Loucy (cell line): ENCODE measurements at regions not wholly inside any gene's neighbourhood (a gene's known extent, or its start where the extent isn't known, plus 50 kb on each side); places are given as distances from the start of the nearest gene placed in this dataset.

Experiments used
- H2AFZ ChIP-seq: fragments of 200-600 bp; sonication (generic); 2 replicates; pipeline ENCODE4 v1.6.0; 2016; ENCODE audit warnings: antibody characterized with exemption, mild to moderate bottlenecking, low read length, moderate library complexity
- H3F3A ChIP-seq: fragments of 200-600 bp; 2 replicates; pipeline ENCODE4 v1.6.0; 2016; ENCODE audit warnings: antibody characterized with exemption, low read depth, mild to moderate bottlenecking
- H3K27me3 ChIP-seq: fragments of 200-600 bp; sonication (generic); 2 replicates; pipeline ENCODE4 v1.6.1; 2014; ENCODE audit warnings: low read length, mild to moderate bottlenecking; ENCODE audit not compliant: insufficient read depth, poor library complexity, severe bottlenecking
- H3K36me3 ChIP-seq: fragments of 200-600 bp; sonication (generic); 2 replicates; pipeline ENCODE4 v1.6.1; 2016; ENCODE audit warnings: low read length; ENCODE audit not compliant: insufficient read depth
- H3K4me1 ChIP-seq: fragments of 200-600 bp; sonication (generic); 2 replicates; pipeline ENCODE4 v1.5.1; 2014; ENCODE audit warnings: low read length, mild to moderate bottlenecking; ENCODE audit not compliant: insufficient read depth, poor library complexity, severe bottlenecking
- H3K4me2 ChIP-seq: fragments of 200-600 bp; sonication (generic); 2 replicates; pipeline ENCODE4 v1.6.0; 2014; ENCODE audit warnings: antibody characterized with exemption, low read length, low read depth, mild to moderate bottlenecking; ENCODE audit not compliant: poor library complexity, severe bottlenecking
- H3K4me3 ChIP-seq: fragments of 200-600 bp; sonication (generic); 2 replicates; pipeline ENCODE4 v1.5.1; 2014; ENCODE audit warnings: low read length, mild to moderate bottlenecking, mixed read lengths; ENCODE audit not compliant: poor library complexity, severe bottlenecking
- H3K79me2 ChIP-seq: fragments of 200-600 bp; sonication (generic); 2 replicates; pipeline ENCODE4 v1.6.1; 2014; ENCODE audit warnings: low read length; ENCODE audit not compliant: insufficient read depth
- H3K9ac ChIP-seq: fragments of 200-600 bp; sonication (generic); 2 replicates; pipeline ENCODE4 v1.6.0; 2014; ENCODE audit warnings: mild to moderate bottlenecking, low read depth, low read length, moderate library complexity; ENCODE audit not compliant: poor library complexity, severe bottlenecking
- H3K9me2 ChIP-seq: fragments of 200-600 bp; sonication (generic); replicated peaks from 2 replicates; pipeline ENCODE4 v1.6.1; 2016; ENCODE audit warnings: low read depth, low read length, mixed read lengths
- H3K9me3 ChIP-seq: fragments of 200-600 bp; sonication (generic); 2 replicates; pipeline ENCODE4 v1.6.1; 2014; ENCODE audit warnings: mild to moderate bottlenecking, antibody characterized with exemption, low read length, low read depth; ENCODE audit not compliant: insufficient read depth
- H4K20me1 ChIP-seq: fragments of 200-600 bp; sonication (generic); 2 replicates; pipeline ENCODE4 v1.6.0; 2014; ENCODE audit warnings: antibody characterized with exemption, low read length, mild to moderate bottlenecking; ENCODE audit not compliant: insufficient read depth, poor library complexity, severe bottlenecking
- EZH2phosphoT487 ChIP-seq: fragments of 200-600 bp; IDR thresholded peaks from 2 replicates; pipeline ENCODE4 v1.6.1; 2018; ENCODE audit warnings: antibody characterized with exemption, mild to moderate bottlenecking, moderate library complexity, borderline replicate concordance
- TF ChIP-seq, protein P1 (sequence below): fragments of 200-600 bp; sonication (generic); conservative IDR thresholded peaks from 2 replicates; pipeline ENCODE4 v1.5.1; 2014; ENCODE audit warnings: mild to moderate bottlenecking, antibody characterized with exemption, low read length

DNA sequence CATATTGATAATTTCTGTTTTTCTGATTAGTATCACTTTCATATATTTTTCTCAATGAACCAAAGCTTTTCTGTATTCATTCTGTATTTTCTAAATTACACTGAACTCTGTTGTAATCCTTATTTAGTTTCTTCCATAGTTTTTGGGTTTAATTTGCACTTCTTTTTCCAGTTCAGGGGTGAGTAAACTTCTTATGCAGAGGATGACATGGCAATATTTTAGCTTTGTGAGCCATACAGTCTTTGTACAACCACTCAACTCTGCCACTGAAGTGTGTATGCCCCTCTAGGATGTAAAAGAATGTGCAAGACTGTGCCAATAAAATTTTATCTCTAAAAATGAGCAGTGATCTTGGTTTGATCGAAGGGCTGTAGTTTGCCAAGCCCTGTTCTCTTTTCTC is 239.0 kb upstream of the CITED2 start:
- H3K4me1 ChIP-seq: no peaks in the 10 kb centered on the region
- TF ChIP-seq EZH2phosphoT487: no peak
- TF ChIP-seq, protein P1, sequence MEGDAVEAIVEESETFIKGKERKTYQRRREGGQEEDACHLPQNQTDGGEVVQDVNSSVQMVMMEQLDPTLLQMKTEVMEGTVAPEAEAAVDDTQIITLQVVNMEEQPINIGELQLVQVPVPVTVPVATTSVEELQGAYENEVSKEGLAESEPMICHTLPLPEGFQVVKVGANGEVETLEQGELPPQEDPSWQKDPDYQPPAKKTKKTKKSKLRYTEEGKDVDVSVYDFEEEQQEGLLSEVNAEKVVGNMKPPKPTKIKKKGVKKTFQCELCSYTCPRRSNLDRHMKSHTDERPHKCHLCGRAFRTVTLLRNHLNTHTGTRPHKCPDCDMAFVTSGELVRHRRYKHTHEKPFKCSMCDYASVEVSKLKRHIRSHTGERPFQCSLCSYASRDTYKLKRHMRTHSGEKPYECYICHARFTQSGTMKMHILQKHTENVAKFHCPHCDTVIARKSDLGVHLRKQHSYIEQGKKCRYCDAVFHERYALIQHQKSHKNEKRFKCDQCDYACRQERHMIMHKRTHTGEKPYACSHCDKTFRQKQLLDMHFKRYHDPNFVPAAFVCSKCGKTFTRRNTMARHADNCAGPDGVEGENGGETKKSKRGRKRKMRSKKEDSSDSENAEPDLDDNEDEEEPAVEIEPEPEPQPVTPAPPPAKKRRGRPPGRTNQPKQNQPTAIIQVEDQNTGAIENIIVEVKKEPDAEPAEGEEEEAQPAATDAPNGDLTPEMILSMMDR: no peak
- H3F3A ChIP-seq: no peaks in the 10 kb centered on the region
- H3K9ac ChIP-seq: no peak overlapping the region
- H3K36me3 ChIP-seq: no peaks in the 10 kb centered on the region
- H2AFZ ChIP-seq: no peak overlapping the region
- no peaks in the 10 kb centered on the region for H3K27me3 ChIP-seq
- no peaks in the 10 kb centered on the region for H3K9me3 ChIP-seq
- H3K4me2 ChIP-seq: no peak overlapping the region
- H3K4me3 ChIP-seq: no peak overlapping the region
- no peaks in the 10 kb centered on the region for H3K79me2 ChIP-seq
- no peaks in the 10 kb centered on the region for H3K9me2 ChIP-seq
- H4K20me1 ChIP-seq: no peaks in the 10 kb centered on the region

DNA sequence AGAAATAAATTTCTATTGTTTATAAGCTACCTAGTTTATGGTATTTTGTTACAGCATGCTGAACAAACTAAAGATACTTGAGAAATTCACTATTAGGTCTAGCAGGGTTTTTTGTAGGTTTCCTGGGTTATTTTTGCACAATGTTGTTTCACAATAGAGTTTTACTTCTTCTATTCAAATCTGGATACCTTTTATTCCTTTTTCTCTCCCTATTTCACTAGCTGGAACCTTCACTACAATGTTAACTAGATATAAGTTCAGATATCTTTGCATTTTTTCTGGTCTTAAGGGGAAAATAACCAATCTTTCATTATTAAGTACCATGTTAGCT is 237.7 kb upstream of the CITED2 start:
- Histone ChIP-seq H3K9me3 (no peaks in the 10 kb centered on the region), H3K9ac (no peak overlapping the region), H4K20me1 (no peaks in the 10 kb centered on the region), H2AFZ (no peak overlapping the region), H3K27me3 (no peaks in the 10 kb centered on the region), H3F3A (no peaks in the 10 kb centered on the region), H3K4me1 (no peaks in the 10 kb centered on the region), H3K4me3 (no peak overlapping the region), H3K36me3 (no peaks in the 10 kb centered on the region), H3K79me2 (no peaks in the 10 kb centered on the region), H3K9me2 (no peaks in the 10 kb centered on the region), H3K4me2 (no peak overlapping the region)
- TF ChIP-seq EZH2phosphoT487: no peak
- TF ChIP-seq, protein P1: no peak

DNA sequence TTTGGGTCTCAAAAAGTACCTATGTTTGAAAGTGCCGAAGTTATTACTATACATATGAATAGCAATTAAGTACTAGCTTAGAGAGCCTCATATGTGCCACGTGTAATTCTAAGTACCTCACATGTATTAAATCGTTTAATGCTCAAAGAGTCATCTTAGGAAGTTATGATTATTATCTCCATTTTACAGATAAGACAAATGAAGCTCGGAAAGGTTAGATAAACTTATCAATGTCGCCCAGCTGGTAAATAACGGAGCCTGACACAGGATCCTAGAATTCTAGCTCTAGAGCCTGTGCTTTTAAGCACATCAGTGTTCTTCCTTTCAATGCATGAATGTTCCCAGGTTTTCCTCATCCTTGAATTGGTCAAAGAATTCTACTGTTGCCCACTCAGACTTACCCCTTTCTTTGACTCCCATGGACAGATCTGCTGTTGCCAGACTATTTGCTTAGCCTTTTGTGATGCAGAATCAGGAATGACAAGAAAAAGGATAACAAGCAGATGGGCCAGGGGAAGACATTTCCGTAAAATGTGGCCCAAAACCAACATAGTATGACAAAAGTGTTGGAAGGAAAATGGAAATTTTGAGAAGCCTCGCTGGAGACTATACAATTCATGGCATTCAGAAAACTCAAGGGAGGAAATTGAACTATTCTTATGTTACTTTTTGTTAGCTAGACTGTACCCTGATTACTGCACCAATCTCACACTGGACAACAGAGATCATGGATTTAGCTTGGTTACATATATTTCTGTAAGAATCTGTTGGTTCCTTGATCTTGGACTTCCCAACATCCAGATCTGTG is 237.1 kb upstream of the CITED2 start:
- Histone ChIP-seq H4K20me1 (no peaks in the 10 kb centered on the region), H3K27me3 (no peaks in the 10 kb centered on the region), H2AFZ (no peak overlapping the region), H3K4me2 (no peak overlapping the region), H3K79me2 (no peaks in the 10 kb centered on the region), H3K9me2 (no peaks in the 10 kb centered on the region), H3K4me3 (no peak overlapping the region), H3K9me3 (no peaks in the 10 kb centered on the region), H3K4me1 (no peaks in the 10 kb centered on the region), H3F3A (no peaks in the 10 kb centered on the region), H3K9ac (no peak overlapping the region), H3K36me3 (no peaks in the 10 kb centered on the region)
- TF ChIP-seq, protein P1: no peak
- no peak for TF ChIP-seq EZH2phosphoT487
